ENCODE measurements at regions not wholly inside any gene's neighbourhood (a gene's known extent, or its start where the extent isn't known, plus 50 kb on each side); places are given as distances from the start of the nearest gene placed in this dataset.
"Not testable (repeated sequence)": the region's sequence is repeated elsewhere in the genome, so short reads cannot be mapped to it uniquely, and the experiment has no call there.

- intact Hi-C loops (cut with DNase I): no loop called here
- no peak for DNase-seq
These were observed 73.1 kb upstream of the TNFAIP3 start for GRCh38 chr6:137793805-137794515.

- intact Hi-C loops (cut with DNase I): no loop called here
- no peak for DNase-seq
These were observed 72.4 kb upstream of the TNFAIP3 start for GRCh38 chr6:137794516-137795201.

- DNase-seq: no peak
- intact Hi-C loops (cut with DNase I): no loop called here
These were observed 71.6 kb upstream of the TNFAIP3 start for GRCh38 chr6:137795501-137795900.

- intact Hi-C loops (cut with DNase I): no loop called here
- no peak for DNase-seq
These were observed 68.8 kb upstream of the TNFAIP3 start for GRCh38 chr6:137798261-137798660.

- DNase-seq: no peak
- intact Hi-C loops (cut with DNase I): no loop called here
These were observed 68.2 kb upstream of the TNFAIP3 start for GRCh38 chr6:137798846-137799245.

GRCh38 chr6:137799950-137800568, 67.0 kb upstream of the TNFAIP3 start:
- peak in 1 of 10 donors; percentile 40 for DNase-seq
- intact Hi-C loops (cut with DNase I): loop anchor here (5.0 kb wide), 1 partner anchor 67 kb away; the partner anchor contains the start of gene TNFAIP3

- intact Hi-C loops (cut with DNase I): loop anchor here (5.0 kb wide), 1 partner anchor 67 kb away; the partner anchor contains the start of gene TNFAIP3
These were observed 66.3 kb upstream of the TNFAIP3 start for GRCh38 chr6:137800762-137801161.

GRCh38 chr6:137801352-137802114, 65.5 kb upstream of the TNFAIP3 start:
- intact Hi-C loops (cut with DNase I): loop anchor here (5.0 kb wide), 1 partner anchor 66 kb away; the partner anchor contains the start of gene TNFAIP3
- no peak for DNase-seq

More at GRCh38 chr6:137800762-137801161, 66.3 kb upstream of the TNFAIP3 start:
- no peak for DNase-seq

GRCh38 chr6:137802408-137803182, 64.5 kb upstream of the TNFAIP3 start:
- intact Hi-C loops (cut with DNase I): loop anchor here (5.0 kb wide), 1 partner anchor 65 kb away; the partner anchor contains the start of gene TNFAIP3
- no peak for DNase-seq

- no peak for DNase-seq
- intact Hi-C loops (cut with DNase I): loop anchor here (5.0 kb wide), 1 partner anchor 63 kb away; the partner anchor contains the start of gene TNFAIP3
These were observed 62.4 kb upstream of the TNFAIP3 start for GRCh38 chr6:137804637-137805036.

- intact Hi-C loops (cut with DNase I): no loop called here
- no peak for DNase-seq
These were observed 61.4 kb upstream of the TNFAIP3 start for GRCh38 chr6:137805622-137806021.

GRCh38 chr6:137806914-137807682, 60.0 kb upstream of the TNFAIP3 start:
- intact Hi-C loops (cut with DNase I): no loop called here
- DNase-seq: no peak

GRCh38 chr6:137808191-137808590, 58.9 kb upstream of the TNFAIP3 start:
- intact Hi-C loops (cut with DNase I): no loop called here
- DNase-seq: no peak

- intact Hi-C loops (cut with DNase I): no loop called here
These were observed 58.2 kb upstream of the TNFAIP3 start for GRCh38 chr6:137808836-137809315.

GRCh38 chr6:137809895-137810553, 57.0 kb upstream of the TNFAIP3 start:
- intact Hi-C loops (cut with DNase I); DNase-seq: not testable (repeated sequence)

More at GRCh38 chr6:137808836-137809315, 58.2 kb upstream of the TNFAIP3 start:
- DNase-seq: no peak

GRCh38 chr6:137810554-137811120, 56.4 kb upstream of the TNFAIP3 start:
- intact Hi-C loops (cut with DNase I): no loop called here
- no peak for DNase-seq

GRCh38 chr6:137811121-137811915, 55.7 kb upstream of the TNFAIP3 start:
- intact Hi-C loops (cut with DNase I): no loop called here
- peak in 2 of 10 donors; percentile 15 to 63 for DNase-seq

Data from posterior cingulate gyrus (tissue), 11 donors.